ENCODE measurements at regions not wholly inside any gene's neighbourhood (a gene's known extent, or its start where the extent isn't known, plus 50 kb on each side); places are given as distances from the start of the nearest gene placed in this dataset.

GRCh38 chr5:153267506-153267905, 223.0 kb upstream of the GRIA1 start:
- TF ChIP-seq REST (IDR thresholded peaks at IDR 0.05) (no peak), EHMT2 (IDR thresholded peaks at IDR 0.05; ENCODE audit: low read depth) (no peak), CEBPB (IDR thresholded peaks at IDR 0.05) (no peak), ZNF302 (CRISPR knock-in tag; IDR thresholded peaks at IDR 0.05) (no peak), EP300 (IDR thresholded peaks at IDR 0.05) (no peak), HDAC2 (IDR thresholded peaks at IDR 0.05) (no peak), MAX (IDR thresholded peaks at IDR 0.05) (no peak)
- Histone ChIP-seq H3K4me1 (no peaks in the 10 kb centered on the region), H3K9me3 (no peaks in the 10 kb centered on the region), H3K4me3 (no peak overlapping the region), H3K27ac (no peak overlapping the region), H3K4me2 (no peak overlapping the region)
- FAIRE-seq: no peak
- ChIA-PET CTCF (no interaction called here), POLR2A (no interaction called here)
- ATAC-seq: no peak
- no peak for DNase-seq (ENCODE audit: low read depth in 1 of 2, low spot score in 1 of 2)

GRCh38 chr5:153275695-153276094, 214.8 kb upstream of the GRIA1 start:
- TF ChIP-seq HOXA7 (CRISPR knock-in tag; IDR thresholded peaks at IDR 0.05): no peak
- TF ChIP-seq ZC3H11A (IDR thresholded peaks at IDR 0.05): no peak
- no peak for TF ChIP-seq NFE2L2 (conservative IDR thresholded peaks at IDR 0.05; ENCODE audit: low read length)
- peak; percentile 85 for TF ChIP-seq MAFK (IDR thresholded peaks at IDR 0.05; ENCODE audit: partially characterized antibody)
- no peak for TF ChIP-seq REST (IDR thresholded peaks at IDR 0.05)
- no peak for TF ChIP-seq EHMT2 (IDR thresholded peaks at IDR 0.05; ENCODE audit: low read depth)
- ATAC-seq: no peak
- POLR2A ChIA-PET: no interaction called here
- CTCF ChIA-PET: no interaction called here
- under 1% methylated on average over 3 of the region's 3 CpGs for WGBS (ENCODE audit: missing lambda C conversion rate)
- no peak for DNase-seq (ENCODE audit: low read depth in 1 of 2, low spot score in 1 of 2)
- H3K4me3 ChIP-seq: no peak overlapping the region
- no peaks in the 10 kb centered on the region for H3K4me1 ChIP-seq
- no peak overlapping the region for H3K27ac ChIP-seq
- H3K9me3 ChIP-seq: no peaks in the 10 kb centered on the region
- no peak for FAIRE-seq
- H3K4me2 ChIP-seq: no peak overlapping the region

- WGBS (ENCODE audit: missing lambda C conversion rate): 18% methylated on average over 4 of the region's 4 CpGs
Observed at GRCh38 chr5:153276151-153276550, 214.3 kb upstream of the GRIA1 start.

More at GRCh38 chr5:153276151-153276550, 214.3 kb upstream of the GRIA1 start:
- no peaks in the 10 kb centered on the region for H3K4me1 ChIP-seq
- DNase-seq (ENCODE audit: low read depth in 1 of 2, low spot score in 1 of 2) (peak in 1 of 2 experiments; percentile 10), FAIRE-seq (no peak), ATAC-seq (no peak)
- H3K4me2 ChIP-seq: no peak overlapping the region
- ChIA-PET CTCF (no interaction called here), POLR2A (no interaction called here)
- H3K27ac ChIP-seq: no peak overlapping the region
- H3K9me3 ChIP-seq: no peaks in the 10 kb centered on the region
- no peak overlapping the region for H3K4me3 ChIP-seq
- TF ChIP-seq CTCF (IDR thresholded peaks at IDR 0.05): no peak
- peak; percentile 86 for TF ChIP-seq REST (IDR thresholded peaks at IDR 0.05)
